ENCODE measurements at regions not wholly inside any gene's neighbourhood (a gene's known extent, or its start where the extent isn't known, plus 50 kb on each side); places are given as distances from the start of the nearest gene placed in this dataset.

DNA sequence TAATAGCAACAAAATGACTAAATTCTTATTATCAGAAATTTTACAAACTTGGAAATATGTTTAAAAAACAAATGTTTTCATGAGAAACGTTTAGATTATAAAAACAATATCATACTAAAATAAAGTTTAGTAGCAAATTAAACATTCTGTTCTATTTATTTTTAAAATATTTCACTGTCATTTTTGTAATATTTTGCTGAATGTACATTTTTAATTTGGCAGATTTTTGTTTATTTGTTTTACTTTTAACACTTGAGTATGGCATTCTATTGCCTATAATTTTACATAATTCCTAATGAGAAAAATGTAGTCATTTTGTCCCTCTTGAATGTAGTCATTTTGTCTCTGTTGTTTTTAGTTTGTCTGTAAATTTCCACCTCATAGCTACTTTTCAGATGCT lies 1400.2 kb downstream of the GRIK2 start:
- no peak overlapping the region for H4K5ac ChIP-seq (ENCODE audit: insufficient read length, low read depth, low read length)
- no peak overlapping the region for H2BK5ac ChIP-seq (ENCODE audit: low read depth, low read length)
- no peak overlapping the region for H3K18ac ChIP-seq (ENCODE audit: extremely low read depth, low read length)
- H2AK5ac ChIP-seq (ENCODE audit: low read depth, low read length), result no peak overlapping the region
- ChIA-PET POLR2A (ENCODE audit: partially characterized antibody) (no interaction called here), CTCF (ENCODE audit: partially characterized antibody) (no interaction called here)
- no peak overlapping the region for H3K56ac ChIP-seq (replicated peaks; ENCODE audit: insufficient read length, low read depth, low read length)
- no peak overlapping the region for H2BK120ac ChIP-seq (replicated peaks; ENCODE audit: low read depth, low read length)
- no peaks in the 10 kb centered on the region for H3K4me1 ChIP-seq (replicated peaks in 1 of 4; ENCODE audit: control insufficient read depth in 3 of 4, insufficient read depth in 4 of 4, low read length in 3 of 4)
- TF ChIP-seq, protein P1, sequence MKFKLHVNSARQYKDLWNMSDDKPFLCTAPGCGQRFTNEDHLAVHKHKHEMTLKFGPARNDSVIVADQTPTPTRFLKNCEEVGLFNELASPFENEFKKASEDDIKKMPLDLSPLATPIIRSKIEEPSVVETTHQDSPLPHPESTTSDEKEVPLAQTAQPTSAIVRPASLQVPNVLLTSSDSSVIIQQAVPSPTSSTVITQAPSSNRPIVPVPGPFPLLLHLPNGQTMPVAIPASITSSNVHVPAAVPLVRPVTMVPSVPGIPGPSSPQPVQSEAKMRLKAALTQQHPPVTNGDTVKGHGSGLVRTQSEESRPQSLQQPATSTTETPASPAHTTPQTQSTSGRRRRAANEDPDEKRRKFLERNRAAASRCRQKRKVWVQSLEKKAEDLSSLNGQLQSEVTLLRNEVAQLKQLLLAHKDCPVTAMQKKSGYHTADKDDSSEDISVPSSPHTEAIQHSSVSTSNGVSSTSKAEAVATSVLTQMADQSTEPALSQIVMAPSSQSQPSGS (IDR thresholded peaks at IDR 0.05; ENCODE audit: low read length), result no peak
- no peak for TF ChIP-seq EGR1 (IDR thresholded peaks at IDR 0.05; ENCODE audit: borderline replicate concordance, low read depth, low read length)
- H2BK12ac ChIP-seq (ENCODE audit: low read depth, low read length), result no peak overlapping the region
- no peak overlapping the region for H3K23ac ChIP-seq (ENCODE audit: insufficient read length)
- H3K4ac ChIP-seq (replicated peaks; ENCODE audit: insufficient read length, low read depth, low read length), result no peak overlapping the region
- H3K36me3 ChIP-seq (ENCODE audit: control insufficient read depth in 2 of 4, insufficient read depth in 4 of 4, low read length in 3 of 4), result no peaks in the 10 kb centered on the region
- no peaks in the 10 kb centered on the region for H3K27me3 ChIP-seq (replicated peaks in 1 of 4; ENCODE audit: control insufficient read depth in 3 of 4, extremely low read depth in 1 of 4, insufficient read depth in 3 of 4, low read length in 3 of 4)
- no peaks in the 10 kb centered on the region for H3K79me2 ChIP-seq (ENCODE audit: control insufficient read depth in 1 of 2, insufficient read depth in 2 of 2, low read length in 2 of 2)
- H3K23me2 ChIP-seq (ENCODE audit: low read depth, low read length), result no peaks in the 10 kb centered on the region
- 59% methylated on average over 1 of the region's 1 CpG; no CpG with 5 or more reads in 1 of the 2 experiments for WGBS, 2 experiments (ENCODE audit: extremely low coverage in 1 of 2, insufficient coverage in 1 of 2, insufficient read length in 1 of 2, insufficient replicate concordance in 2 of 2, low coverage in 1 of 2, low lambda C conversion rate in 2 of 2, missing lambda C conversion rate in 1 of 2)
- H3K9ac ChIP-seq (replicated peaks in 1 of 4; ENCODE audit: extremely low read depth in 1 of 4, low read depth in 3 of 4, low read length in 3 of 4), result no peak overlapping the region
- H4K20me1 ChIP-seq (replicated peaks in 1 of 2; ENCODE audit: control insufficient read depth in 1 of 2, insufficient read depth in 2 of 2, low read length in 2 of 2), result no peaks in the 10 kb centered on the region
- H3K79me1 ChIP-seq (ENCODE audit: low read depth, low read length), result no peaks in the 10 kb centered on the region
- no peak overlapping the region for H4K91ac ChIP-seq (replicated peaks; ENCODE audit: insufficient read length, low read length)
- H4K8ac ChIP-seq (ENCODE audit: extremely low read depth, insufficient read depth, low read length), result no peak overlapping the region
- no peak overlapping the region for H2AFZ ChIP-seq (ENCODE audit: low read length)
- no peak overlapping the region for H3K4me2 ChIP-seq (ENCODE audit: insufficient read depth in 1 of 2, low read depth in 2 of 2, low read length in 2 of 2)
- no peak overlapping the region for H3K4me3 ChIP-seq (ENCODE audit: extremely low read depth in 1 of 4, insufficient read depth in 2 of 4, low read depth in 3 of 4, low read length in 4 of 4)
- DNase-seq (ENCODE audit: low read depth in 1 of 2, low spot score in 2 of 2), result no peak
- no peak overlapping the region for H2BK15ac ChIP-seq (ENCODE audit: low read length)
- no peak for FAIRE-seq
- no peak overlapping the region for H3K27ac ChIP-seq (ENCODE audit: low read depth, low read length)
- H3K9me3 ChIP-seq (ENCODE audit: insufficient read depth in 2 of 2, low read depth in 1 of 2, low read length in 1 of 2), result no peaks in the 10 kb centered on the region; a peak in 1 of 4 replicates
- H3K14ac ChIP-seq (ENCODE audit: insufficient read length), result no peak overlapping the region
- no peak overlapping the region for H2BK20ac ChIP-seq (ENCODE audit: low read length)

Data from H1 (cell line).